Small intestine (tissue), 7 donors: ENCODE measurements at regions not wholly inside any gene's neighbourhood (a gene's known extent, or its start where the extent isn't known, plus 50 kb on each side); places are given as distances from the start of the nearest gene placed in this dataset.

Source experiments
- DNase-seq, 2 donors: peaks; one replicate each; pipeline versions ENCODE4 v3.0.0 to v3.0.0-alpha.2; 2013
- FAIRE-seq: peaks from 2 replicates; lab custom pipeline; 2012; peaks lifted over from hg19 to GRCh38; lab: Jason Lieb, UNC
- H3K27ac ChIP-seq, 3 donors: one replicate each; pipeline ENCODE4 v1.5.1; 2013; ENCODE audit warnings: low read length in 2 of 3, mild to moderate bottlenecking in 2 of 3, control low read depth in 1 of 3, inconsistent platforms in 1 of 3, low read depth in 1 of 3, moderate library complexity in 1 of 3
- H3K27me3 ChIP-seq, 3 donors: one replicate each; pipeline ENCODE4 v1.6.1; 2013; ENCODE audit warnings: low read length in 3 of 3, inconsistent platforms in 1 of 3; ENCODE audit not compliant: control insufficient read depth in 3 of 3, insufficient read depth in 3 of 3
- H3K36me3 ChIP-seq, 3 donors: one replicate each; pipeline ENCODE4 v1.6.1; 2013; ENCODE audit warnings: low read length in 3 of 3, inconsistent platforms in 1 of 3, low read depth in 1 of 3, mild to moderate bottlenecking in 1 of 3, moderate library complexity in 1 of 3; ENCODE audit not compliant: control insufficient read depth in 3 of 3, insufficient read depth in 2 of 3
- H3K4me1 ChIP-seq, 3 donors: one replicate each; pipeline ENCODE4 v1.6.1; 2013; ENCODE audit warnings: low read length in 2 of 3, inconsistent platforms in 1 of 3, low read depth in 1 of 3, mild to moderate bottlenecking in 1 of 3, moderate library complexity in 1 of 3; ENCODE audit not compliant: control insufficient read depth in 3 of 3, insufficient read depth in 2 of 3
- H3K4me3 ChIP-seq, 3 donors: one replicate each; pipeline ENCODE4 v1.5.1; 2013; ENCODE audit warnings: low read length in 3 of 3, control low read depth in 1 of 3, inconsistent platforms in 1 of 3, low read depth in 1 of 3, mild to moderate bottlenecking in 1 of 3, moderate library complexity in 1 of 3
- H3K9me3 ChIP-seq, 2 donors: one replicate each; pipeline ENCODE4 v1.6.1; 2013; ENCODE audit warnings: low read depth in 1 of 2, low read length in 1 of 2; ENCODE audit not compliant: control insufficient read depth in 2 of 2, insufficient read depth in 1 of 2
- WGBS, 3 donors: extraction: QIAGEN DNeasy Blood & Tissue Kit; methylation state at CpG; one replicate each; pipeline ENCODE4 v1.1.7; 2013; 5-methylcytosine and 5-hydroxymethylcytosine counted together
- donor health status: healthy with polysubstance abuse.
- donor health status: control.
- donor health status: control.
- donor health status: Bipolar disorder and iron deficiency.
- donor health status: healthy.

GRCh38 chr16:85398688-85399582, 214.2 kb upstream of the GSE1 start:
- H3K27me3 ChIP-seq, result no peaks in the 10 kb centered on the region
- no peak overlapping the region for H3K27ac ChIP-seq
- WGBS, 3 donors, result 69 to 79% (median 73%) methylated on average over 21 to 22 of the region's 22 CpGs
- DNase-seq (no peak), FAIRE-seq (no peak)
- no peak overlapping the region for H3K4me3 ChIP-seq
- peaks cover 0 to 40% (median 4%) of the 10 kb centered on the region in 3 donors for H3K4me1 ChIP-seq
- H3K36me3 ChIP-seq, result peaks cover 0 to 39% (median 0%) of the 10 kb centered on the region in 3 donors
- peaks cover 0 to 4% of the 10 kb centered on the region in 2 donors for H3K9me3 ChIP-seq

DNA sequence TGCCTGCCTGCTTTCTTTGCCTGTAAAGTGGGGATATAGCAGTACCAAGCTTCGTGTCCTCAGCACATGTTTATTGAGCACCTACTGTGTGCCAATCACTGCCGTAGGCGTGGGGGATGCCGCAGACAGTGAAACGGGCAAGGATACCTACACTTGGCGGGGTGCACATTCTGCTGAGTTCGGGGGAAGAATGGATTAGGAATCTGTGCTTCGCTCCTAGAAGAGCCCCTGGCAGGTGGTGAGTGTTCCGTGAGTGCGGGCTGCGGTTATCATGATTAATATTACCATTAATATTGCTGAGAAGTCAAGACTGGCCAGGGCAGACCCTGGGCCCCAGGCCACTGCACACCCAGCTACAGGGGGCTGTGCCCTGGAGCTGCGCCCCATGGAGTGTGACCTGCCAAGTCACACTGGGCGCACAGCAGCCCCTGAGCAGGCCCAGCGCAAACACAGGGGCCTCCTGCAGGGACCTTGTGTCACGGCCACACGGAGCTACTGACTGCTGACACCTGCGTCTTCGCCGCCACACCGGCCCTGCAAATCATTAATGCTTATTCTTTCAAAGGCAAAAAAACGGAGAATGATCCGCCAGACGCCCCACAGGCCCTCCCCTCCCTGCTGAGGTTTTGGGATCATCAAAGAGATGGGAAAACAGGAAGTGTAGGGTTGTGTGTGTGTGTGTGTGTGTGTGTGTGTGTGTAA, 213.4 kb upstream of the GSE1 start:
- no peak overlapping the region for H3K4me3 ChIP-seq
- peaks cover 0 to 35% (median 4%) of the 10 kb centered on the region in 3 donors for H3K4me1 ChIP-seq
- 71 to 80% (median 74%) methylated on average over 22 to 23 of the region's 23 CpGs for WGBS, 3 donors
- FAIRE-seq (no peak), DNase-seq (no peak)
- no peak overlapping the region for H3K27ac ChIP-seq
- peaks cover 0 to 4% of the 10 kb centered on the region in 2 donors for H3K9me3 ChIP-seq
- H3K27me3 ChIP-seq, result no peaks in the 10 kb centered on the region
- peaks cover 0 to 35% (median 0%) of the 10 kb centered on the region in 3 donors for H3K36me3 ChIP-seq

GRCh38 chr16:85400305-85401205, 212.6 kb upstream of the GSE1 start:
- 91 to 92% (median 91%) methylated on average over 25 of the region's 25 CpGs for WGBS, 3 donors
- FAIRE-seq (no peak), DNase-seq (no peak)
- Histone ChIP-seq H3K36me3 (peaks cover 0 to 30% (median 0%) of the 10 kb centered on the region in 3 donors), H3K9me3 (peaks cover 0 to 4% of the 10 kb centered on the region in 2 donors), H3K4me1 (peaks cover 0 to 29% (median 0%) of the 10 kb centered on the region in 3 donors), H3K27me3 (no peaks in the 10 kb centered on the region), H3K27ac (no peak overlapping the region), H3K4me3 (no peak overlapping the region)

GRCh38 chr16:85401370-85401916, 211.7 kb upstream of the GSE1 start:
- Histone ChIP-seq H3K27ac (no peak overlapping the region), H3K4me1 (peaks cover 0 to 22% (median 0%) of the 10 kb centered on the region in 3 donors), H3K27me3 (no peaks in the 10 kb centered on the region), H3K9me3 (peaks cover 0 to 4% of the 10 kb centered on the region in 2 donors), H3K4me3 (no peak overlapping the region), H3K36me3 (peaks cover 0 to 25% (median 0%) of the 10 kb centered on the region in 3 donors)
- 83 to 91% (median 89%) methylated on average over 16 of the region's 16 CpGs for WGBS, 3 donors
- no peak for DNase-seq
- no peak for FAIRE-seq

- Histone ChIP-seq H3K27ac (no peak overlapping the region), H3K36me3 (peaks cover 0 to 19% (median 0%) of the 10 kb centered on the region in 3 donors), H3K4me3 (no peak overlapping the region), H3K9me3 (peaks cover 0 to 4% of the 10 kb centered on the region in 2 donors), H3K27me3 (no peaks in the 10 kb centered on the region), H3K4me1 (peaks cover 0 to 15% (median 0%) of the 10 kb centered on the region in 3 donors)
- WGBS, 3 donors, result 91 to 92% (median 92%) methylated on average over 30 of the region's 30 CpGs
- DNase-seq (no peak), FAIRE-seq (no peak)
These were observed 211.0 kb upstream of the GSE1 start for GRCh38 chr16:85401917-85402766.

GRCh38 chr16:85402910-85403692, 210.0 kb upstream of the GSE1 start:
- no peaks in the 10 kb centered on the region for H3K27me3 ChIP-seq
- no peak overlapping the region for H3K4me3 ChIP-seq
- 61 to 80% (median 64%) methylated on average over 19 of the region's 19 CpGs for WGBS, 3 donors
- peaks cover 0 to 4% of the 10 kb centered on the region in 2 donors for H3K9me3 ChIP-seq
- peaks cover 0 to 19% (median 0%) of the 10 kb centered on the region in 3 donors for H3K36me3 ChIP-seq
- H3K4me1 ChIP-seq, result peaks cover 0 to 8% (median 0%) of the 10 kb centered on the region in 3 donors
- no peak overlapping the region for H3K27ac ChIP-seq
- DNase-seq (no peak), FAIRE-seq (no peak)

DNA sequence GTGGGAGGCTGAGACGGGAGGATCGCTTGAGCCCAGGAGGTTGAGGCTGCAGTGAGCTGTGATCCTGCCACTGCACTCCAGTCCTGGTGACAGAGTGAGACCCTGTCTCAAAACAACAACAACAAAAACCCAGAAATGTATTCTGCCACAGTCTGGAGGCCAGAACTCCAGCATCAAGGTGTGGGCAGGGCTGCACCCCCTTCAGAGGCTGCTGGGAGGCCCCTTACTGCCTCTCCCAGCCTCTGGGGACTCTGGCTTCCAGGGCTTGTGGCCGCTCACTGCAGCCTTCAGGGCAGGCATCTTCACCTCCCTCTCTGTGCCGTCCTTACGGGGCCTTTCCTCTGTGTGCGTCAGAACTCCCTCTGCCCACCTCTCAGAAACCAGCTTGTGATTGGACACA, 209.4 kb upstream of the GSE1 start:
- WGBS, 3 donors, result 91 to 94% (median 93%) methylated on average over 6 of the region's 6 CpGs

More for the DNA sequence above, 209.4 kb upstream of the GSE1 start:
- peaks cover 0 to 19% (median 0%) of the 10 kb centered on the region in 3 donors for H3K36me3 ChIP-seq
- peaks cover 0 to 4% of the 10 kb centered on the region in 2 donors for H3K9me3 ChIP-seq
- DNase-seq, result no peak
- no peaks in the 10 kb centered on the region for H3K27me3 ChIP-seq
- no peak overlapping the region for H3K4me3 ChIP-seq
- FAIRE-seq, result no peak
- H3K27ac ChIP-seq, result no peak overlapping the region
- peaks cover 0 to 8% (median 0%) of the 10 kb centered on the region in 3 donors for H3K4me1 ChIP-seq
